OCI-M1 (cell line): ENCODE measurements at regions not wholly inside any gene's neighbourhood (a gene's known extent, or its start where the extent isn't known, plus 50 kb on each side); places are given as distances from the start of the nearest gene placed in this dataset.

Experiments used
- DNase-seq: peaks from one replicate; lab custom pipeline; 2025; lab: John Stamatoyannopoulos, UW

GRCh38 chr2:120809151-120809550, 73.5 kb downstream of the GLI2 start:
- no peak for DNase-seq

DNA sequence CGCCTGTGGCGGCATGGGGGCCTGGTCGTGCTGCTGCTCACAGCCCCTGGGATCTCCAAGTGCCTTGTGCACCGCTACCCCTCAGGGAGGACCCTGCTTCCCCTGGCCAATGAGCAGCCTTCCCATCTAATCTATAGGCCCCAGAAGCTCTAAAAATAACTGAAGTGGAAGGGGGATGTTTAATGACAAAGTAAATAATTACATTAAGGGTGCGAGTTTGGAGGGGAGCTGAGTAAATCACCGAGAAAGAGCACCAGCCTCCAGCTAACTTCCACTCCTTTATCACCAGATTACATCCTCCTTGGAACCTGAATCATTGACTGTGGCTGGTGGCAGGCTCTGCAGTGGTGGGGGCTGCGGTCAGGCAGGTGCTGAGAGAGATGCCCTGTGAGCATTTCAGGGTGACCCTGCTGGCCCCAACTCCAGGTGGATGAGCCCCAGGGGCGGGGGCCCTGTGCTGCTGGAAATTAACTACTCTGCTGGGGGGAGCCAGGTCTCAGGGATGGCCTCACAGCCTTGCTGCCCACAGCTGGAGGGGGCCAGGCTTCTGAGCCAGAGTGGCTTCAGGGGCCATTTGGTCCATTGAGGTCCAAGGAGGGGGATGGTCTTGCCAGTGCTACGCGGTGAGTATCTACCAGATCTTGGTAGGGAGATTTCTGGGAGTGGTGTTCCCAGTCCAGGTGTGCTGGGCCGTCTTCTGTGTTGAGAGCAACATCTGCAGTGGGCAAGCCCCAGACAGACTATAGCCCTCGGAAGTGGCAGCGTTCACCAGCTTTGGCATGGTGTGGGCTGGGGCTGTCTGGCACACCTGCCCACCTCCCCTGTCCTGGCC, 74.2 kb downstream of the GLI2 start:
- DNase-seq: peak; percentile 64

DNA sequence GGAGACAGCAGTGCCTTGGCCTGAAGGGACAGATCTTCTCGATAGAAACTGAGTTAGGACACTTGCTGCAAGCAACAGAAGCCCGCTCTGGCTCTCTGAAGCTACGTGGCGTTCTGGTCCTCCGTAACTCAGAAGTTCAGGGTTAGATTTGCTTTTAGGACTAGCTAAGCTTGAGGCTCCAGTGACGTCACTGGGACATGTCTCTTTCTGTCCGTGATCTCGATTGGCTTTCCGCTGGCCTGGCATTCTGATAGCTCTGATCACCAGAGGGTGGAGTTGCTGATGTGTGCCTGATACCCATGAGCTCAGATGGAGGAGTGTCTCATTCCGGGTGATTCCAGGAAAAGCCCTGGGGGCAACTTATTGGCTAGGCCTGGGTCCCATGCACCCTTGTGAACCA, 75.0 kb downstream of the GLI2 start:
- DNase-seq: no peak

- DNase-seq: no peak
Measured at GRCh38 chr2:120812866-120813265, 77.2 kb downstream of the GLI2 start.

DNA sequence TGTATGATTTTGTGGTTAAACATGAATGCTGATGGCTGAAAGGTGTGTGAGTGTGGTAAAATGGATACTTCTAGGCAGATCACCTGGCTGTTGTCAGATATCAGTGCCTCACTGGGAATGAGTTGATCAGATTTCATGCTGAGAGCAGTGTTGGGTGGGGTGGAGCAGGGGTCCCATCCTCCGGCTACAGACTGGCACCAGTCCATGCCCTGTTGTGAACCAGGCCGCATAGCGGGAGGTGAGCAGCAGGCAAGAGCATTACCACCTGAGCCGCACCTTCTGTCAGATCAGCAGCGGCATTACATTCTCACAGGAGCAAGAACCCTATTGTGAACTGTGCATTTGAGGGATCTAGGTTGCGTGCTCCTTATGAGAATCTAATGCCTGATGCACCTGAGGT, 78.7 kb downstream of the GLI2 start:
- no peak for DNase-seq

DNA sequence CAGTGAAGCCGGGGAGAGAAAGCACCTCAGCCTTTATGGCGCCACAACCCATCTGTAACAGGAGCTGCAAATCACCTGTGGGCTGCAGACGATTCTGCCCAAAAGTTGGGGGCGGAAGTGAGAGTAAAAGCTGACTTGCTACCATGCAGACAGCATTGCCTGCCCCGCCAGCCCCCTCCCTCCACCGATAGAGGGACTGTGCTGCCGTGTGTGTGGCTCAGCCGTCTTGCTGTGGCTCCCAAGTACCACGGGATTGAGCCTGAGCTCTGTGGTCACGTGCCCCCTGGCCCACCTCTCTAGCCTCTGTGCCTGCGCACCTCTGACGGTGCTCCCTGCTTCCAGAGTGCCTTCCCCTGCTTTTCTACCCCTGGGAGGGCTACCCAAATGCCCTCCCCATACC, 79.6 kb downstream of the GLI2 start:
- DNase-seq: no peak

DNA sequence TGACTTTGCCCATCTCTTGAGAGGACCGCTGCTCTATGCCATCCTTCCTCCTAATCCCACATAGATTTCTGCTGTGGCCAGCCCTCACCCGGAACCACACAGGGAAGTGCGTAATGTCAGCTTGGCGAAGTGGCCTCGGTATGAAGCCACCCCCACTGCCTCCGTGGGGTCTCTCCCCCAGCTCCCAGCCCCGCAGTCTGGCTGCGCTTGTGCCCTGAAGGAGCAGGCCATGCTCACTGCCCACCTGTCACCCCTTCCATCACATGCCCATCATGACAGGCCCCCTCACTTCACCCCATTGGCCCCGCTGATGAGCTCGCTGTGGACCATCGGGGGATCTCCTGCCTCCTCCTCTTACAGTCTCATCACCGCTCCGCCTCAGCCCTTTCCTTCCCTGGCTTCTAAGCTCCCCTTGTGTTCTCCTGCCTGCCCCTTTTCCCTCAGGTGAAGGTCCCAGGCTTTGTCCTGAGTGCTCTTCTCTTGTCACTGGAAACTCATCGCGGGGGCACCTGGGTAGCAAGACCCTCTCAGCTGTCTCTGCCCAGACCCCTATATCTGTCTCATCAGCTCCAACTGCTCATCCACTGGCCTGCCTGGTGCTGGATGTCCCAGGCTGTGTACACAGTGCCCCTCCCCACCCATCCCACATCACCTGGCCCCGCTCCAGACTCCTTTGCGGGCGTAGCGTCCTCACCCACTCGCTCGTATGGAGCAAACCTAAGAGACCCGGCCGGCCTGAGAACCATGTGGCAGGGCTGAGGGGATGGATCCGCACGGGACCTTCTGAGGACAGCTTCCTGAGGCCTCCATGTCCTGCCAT, 81.7 kb downstream of the GLI2 start:
- DNase-seq: no peak

DNA sequence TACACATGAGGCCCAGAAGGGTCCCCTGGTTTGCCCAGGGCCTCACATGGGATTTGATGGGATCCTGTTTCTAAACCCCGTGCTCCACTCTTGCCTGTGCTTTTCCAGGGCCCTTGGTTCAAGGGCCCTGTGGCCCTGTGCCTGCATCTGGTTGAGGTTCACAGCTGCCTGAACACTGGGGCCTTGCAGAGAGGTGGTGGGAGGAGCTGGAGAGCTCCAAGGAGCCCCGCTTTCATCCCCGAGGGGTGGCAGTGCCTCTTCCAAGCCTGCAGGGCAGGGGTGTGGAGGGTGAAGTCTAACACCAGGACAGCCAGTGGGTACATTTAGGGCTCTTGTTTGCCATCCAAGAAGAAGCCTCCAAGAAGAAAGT, 82.3 kb downstream of the GLI2 start:
- no peak for DNase-seq

GRCh38 chr2:120818441-120818920, 82.8 kb downstream of the GLI2 start:
- no peak for DNase-seq

DNA sequence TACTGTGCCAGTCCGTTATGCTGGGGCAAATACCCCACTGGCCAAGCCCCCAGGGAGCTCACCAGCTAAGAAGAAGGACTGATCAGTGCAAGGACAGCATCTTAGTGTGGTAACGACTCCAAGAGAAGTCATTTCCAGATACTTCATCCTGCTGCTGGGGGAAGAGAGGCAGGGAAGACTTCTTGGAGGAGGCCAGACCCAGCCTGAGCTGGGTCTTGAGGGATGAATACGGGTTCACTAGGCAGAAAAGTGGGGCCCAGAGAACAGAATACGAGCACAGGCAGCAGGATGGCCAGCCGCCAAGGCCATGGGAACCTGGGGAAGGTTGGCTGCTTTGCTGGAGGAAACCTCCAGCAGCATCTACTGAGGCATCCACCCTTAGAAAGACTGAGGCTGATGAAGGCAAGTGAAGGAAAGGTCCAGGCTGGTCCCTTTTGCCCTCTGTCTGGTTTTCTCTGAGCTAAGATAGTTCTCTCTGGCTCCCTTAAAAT, 84.1 kb downstream of the GLI2 start:
- no peak for DNase-seq

DNA sequence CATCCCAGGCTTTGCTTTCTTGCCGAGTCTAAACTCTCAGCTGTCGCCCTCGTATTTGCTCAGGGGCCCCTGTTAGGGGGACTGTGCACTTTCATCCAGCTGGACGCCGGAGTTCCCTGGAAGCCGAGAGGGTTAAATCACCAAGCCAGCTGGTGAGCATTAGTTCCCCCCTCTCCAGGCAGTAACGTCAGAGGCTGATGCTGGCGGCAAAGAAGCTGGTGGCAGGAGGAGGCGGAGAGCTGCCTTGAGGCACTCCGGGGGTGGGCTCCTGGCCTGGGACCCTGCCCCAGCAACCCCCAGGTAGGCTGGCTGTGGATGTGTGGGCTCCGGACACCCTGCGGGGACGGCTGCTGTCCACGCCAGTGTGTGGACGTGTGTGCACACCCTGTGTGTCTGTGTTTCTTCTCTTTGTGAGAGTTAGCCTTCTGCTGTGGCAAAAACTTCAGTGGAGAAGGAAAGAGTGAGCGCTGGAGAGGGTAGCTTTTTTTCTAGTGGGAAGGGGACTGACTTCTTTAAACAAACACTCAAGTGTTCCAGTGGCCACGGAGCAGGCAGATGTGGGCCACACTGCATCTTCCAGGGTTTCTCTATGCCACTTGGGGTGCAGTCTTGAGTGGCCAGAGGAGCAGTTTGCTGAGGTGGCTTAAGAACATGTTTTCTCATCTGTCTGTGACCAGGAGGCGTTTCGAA, 84.7 kb downstream of the GLI2 start:
- no peak for DNase-seq

- no peak for DNase-seq
Measured at GRCh38 chr2:120820953-120821279, 85.2 kb downstream of the GLI2 start.

- no peak for DNase-seq
Measured at GRCh38 chr2:120821446-120822160, 85.9 kb downstream of the GLI2 start.

DNA sequence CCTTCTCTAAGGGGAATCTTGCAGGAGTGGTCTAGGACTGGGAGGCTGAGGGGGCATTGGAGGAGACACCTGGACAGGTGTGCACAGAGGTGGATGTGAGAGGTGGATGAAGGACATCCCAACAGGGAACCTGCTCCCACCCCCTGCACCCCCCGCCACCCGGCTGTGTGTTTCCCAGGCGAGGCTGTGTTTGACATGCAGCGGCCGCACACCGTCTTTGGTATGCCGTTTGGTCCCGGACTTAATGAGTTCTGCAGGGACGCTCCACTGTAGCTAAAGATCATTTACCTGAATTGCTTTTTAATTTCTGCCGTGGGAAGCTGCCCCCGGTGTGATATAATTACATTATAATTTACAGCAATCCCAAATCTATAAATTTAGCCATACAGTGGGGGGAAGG, 87.3 kb downstream of the GLI2 start:
- DNase-seq: no peak

GRCh38 chr2:120823551-120823950, 87.9 kb downstream of the GLI2 start:
- no peak for DNase-seq

DNA sequence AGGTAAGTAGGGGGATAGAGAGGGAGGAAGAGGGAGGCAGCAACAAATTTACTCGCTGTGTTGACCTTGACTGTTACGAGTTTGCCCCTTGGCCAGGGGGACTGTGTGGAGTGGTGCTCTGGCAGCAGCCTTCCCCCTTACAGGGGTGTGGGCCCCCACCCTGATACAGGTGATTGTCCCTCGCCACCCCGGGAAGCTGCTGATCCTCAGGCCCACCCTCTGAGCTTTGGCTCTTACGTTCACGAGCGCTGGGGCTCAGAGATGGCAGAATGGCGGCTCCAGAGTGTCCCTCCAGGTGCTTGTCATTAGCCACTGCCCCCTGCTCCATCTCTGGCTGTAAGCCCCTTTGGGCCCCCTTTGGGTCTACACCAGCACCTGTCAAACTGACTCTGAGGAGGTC, 88.6 kb downstream of the GLI2 start:
- no peak for DNase-seq

DNA sequence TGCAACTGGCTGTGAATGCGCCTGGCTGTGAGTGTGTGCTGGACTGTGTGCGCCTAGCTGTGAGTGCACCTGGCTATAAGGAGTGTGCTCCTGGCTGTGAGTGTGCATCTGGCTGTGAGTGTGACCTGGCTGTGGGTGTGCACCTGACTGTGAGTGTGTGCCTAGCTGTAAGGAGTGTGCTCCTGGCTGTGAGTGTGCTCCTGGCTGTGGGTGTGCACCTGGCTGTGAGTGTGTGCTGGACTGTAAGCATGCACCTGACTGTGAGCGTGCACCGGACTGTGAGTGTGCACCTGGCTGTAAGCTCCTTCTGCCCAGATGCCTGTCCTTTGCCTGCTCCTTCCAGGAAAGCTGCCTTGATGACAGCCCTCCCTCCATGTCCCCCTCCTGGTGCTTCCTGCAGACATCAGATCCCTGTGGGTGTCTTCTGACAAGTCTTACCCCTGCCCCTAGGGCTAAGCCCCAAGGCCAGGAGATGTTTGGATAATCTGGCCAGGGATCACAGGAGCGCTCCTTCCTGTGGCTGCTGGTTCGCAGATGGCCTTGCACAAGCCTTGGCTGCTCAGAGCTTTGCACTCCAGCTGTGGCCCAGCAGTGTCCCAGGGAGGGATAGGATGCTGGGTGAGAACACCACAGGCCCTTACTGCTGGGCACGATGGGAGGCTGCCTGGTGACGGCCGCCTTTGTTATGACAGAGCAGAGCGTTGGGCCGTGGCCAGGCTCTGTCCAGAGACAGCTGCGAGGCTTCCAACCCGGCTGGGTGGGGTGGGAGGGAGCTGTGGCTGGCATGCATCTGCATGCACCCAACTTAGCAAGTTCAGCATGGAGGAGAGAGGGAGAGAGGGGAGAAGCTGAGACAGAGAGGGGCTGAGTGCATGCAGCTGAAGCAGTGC, 89.9 kb downstream of the GLI2 start:
- DNase-seq: no peak

GRCh38 chr2:120826260-120826648, 90.6 kb downstream of the GLI2 start:
- no peak for DNase-seq

GRCh38 chr2:120826716-120827410, 91.2 kb downstream of the GLI2 start:
- DNase-seq: no peak

DNA sequence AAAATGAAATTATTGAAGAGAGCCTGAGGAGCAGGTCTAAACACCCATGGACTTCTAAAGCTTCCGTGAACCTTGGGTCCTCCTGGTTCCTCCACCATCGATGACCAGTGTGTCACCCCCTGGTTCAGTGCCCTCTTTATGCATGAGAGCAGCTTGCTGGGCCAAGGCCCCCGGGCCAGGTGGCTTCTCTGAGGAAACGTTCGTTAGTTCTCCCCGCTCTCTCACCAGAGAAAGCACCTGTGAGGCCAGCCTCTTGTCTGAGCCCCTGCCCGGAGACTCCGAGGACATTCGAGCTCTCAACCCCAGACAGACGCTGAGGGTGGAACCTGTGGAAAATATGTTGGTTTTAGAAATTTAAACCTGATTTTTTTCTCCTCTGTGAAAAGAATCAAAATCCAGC, 92.4 kb downstream of the GLI2 start:
- DNase-seq: no peak
